ENCODE measurements at regions not wholly inside any gene's neighbourhood (a gene's known extent, or its start where the extent isn't known, plus 50 kb on each side); places are given as distances from the start of the nearest gene placed in this dataset.

- TF ChIP-seq CTCF (conservative IDR thresholded peaks at IDR 0.05) (no peak), EZH2 (IDR thresholded peaks at IDR 0.05; ENCODE audit: low read depth) (no peak)
Observed at GRCh38 chr13:89310943-89311672, 1639.9 kb downstream of the SLITRK5 start.
